ENCODE measurements at regions not wholly inside any gene's neighbourhood (a gene's known extent, or its start where the extent isn't known, plus 50 kb on each side); places are given as distances from the start of the nearest gene placed in this dataset.
"Not testable (repeated sequence)": the region's sequence is repeated elsewhere in the genome, so short reads cannot be mapped to it uniquely, and the experiment has no call there.

DNA sequence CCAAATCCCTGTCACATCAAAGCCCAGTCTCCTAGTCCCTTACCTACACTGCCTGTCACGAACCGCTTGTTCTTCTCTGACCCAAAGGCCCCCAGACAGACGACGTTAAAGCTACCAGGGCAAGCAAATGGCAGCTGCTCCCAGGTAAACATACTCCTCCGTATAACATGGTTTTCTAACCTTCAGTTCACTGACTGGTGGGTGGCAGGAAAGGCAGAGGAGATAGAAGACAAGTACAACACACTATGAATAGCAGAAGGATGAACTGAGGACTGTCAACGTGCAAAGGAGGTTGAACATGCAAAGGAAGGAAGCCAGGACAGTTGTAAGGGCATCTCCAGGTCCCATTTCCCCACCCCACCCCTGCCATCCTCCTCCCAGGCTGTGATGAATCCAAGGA lies 449.8 kb downstream of the SHISA9 start:
- ChIA-PET POLR2A (no interaction called here), CTCF (no interaction called here)
- Mint-ChIP-seq H3K27ac (no peak overlapping the region), H3K4me3 (no peak overlapping the region), H3K36me3 (ENCODE audit: low read depth) (no peaks in the 10 kb centered on the region), H3K27me3 (no peaks in the 10 kb centered on the region), H3K9me3 (peaks cover 7% of the 10 kb centered on the region), H3K4me1 (no peaks in the 10 kb centered on the region)
- no peak for DNase-seq

DNA sequence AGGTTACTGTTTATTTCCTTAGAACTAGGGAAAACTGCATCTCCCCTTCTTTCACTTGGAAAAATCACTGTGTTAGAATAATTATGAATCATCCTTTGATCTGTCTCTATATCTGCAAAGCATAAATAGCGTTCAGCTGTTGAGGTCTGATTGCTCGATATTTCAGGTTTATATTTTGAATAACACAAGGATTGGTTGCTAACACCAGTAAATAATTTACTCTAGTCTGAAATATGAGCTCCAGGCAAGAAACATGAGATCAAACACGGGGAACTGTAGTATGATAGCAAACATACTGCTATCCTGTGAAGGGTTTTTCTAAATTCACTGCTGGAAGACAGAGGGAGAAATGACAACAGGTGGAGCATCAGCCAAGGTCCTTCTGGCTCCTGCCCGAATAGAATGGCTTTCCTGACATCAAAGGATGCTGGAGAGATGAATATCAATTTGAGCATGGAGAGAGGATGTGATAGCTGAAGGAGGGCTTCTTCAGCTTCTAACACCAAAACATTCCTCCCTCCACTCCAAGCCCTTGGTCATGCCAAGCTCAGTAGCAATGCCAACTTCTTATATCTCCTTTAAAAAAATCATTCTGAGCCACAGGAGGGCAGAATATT lies 450.3 kb downstream of the SHISA9 start:
- no peaks in the 10 kb centered on the region for H3K4me1 Mint-ChIP-seq
- ChIA-PET POLR2A (no interaction called here), CTCF (no interaction called here)
- DNase-seq: no peak
- H3K36me3 Mint-ChIP-seq (ENCODE audit: low read depth): no peaks in the 10 kb centered on the region
- peaks cover 11% of the 10 kb centered on the region for H3K9me3 Mint-ChIP-seq
- H3K4me3 Mint-ChIP-seq: no peak overlapping the region
- no peaks in the 10 kb centered on the region for H3K27me3 Mint-ChIP-seq
- H3K27ac Mint-ChIP-seq: no peak overlapping the region

DNA sequence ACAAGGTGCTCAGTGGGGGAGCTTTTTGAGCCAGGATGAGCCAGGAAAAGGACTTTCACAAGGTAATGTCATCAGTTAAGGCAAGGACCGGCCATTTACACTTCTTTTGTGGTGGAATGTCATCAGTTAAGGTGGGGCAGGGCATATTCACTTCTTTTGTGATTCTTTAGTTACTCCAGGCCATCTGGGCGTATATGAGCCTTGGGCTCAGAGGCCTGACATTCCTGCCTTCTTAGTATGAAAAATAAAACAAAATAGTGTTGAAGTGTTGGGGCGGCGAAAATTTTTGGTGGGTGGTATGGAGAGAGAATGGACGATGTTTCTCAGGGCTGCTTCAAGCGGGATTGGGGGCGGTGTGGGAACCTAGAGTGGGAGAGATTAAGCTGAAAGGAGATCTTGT lies 451.4 kb downstream of the SHISA9 start:
- H3K9me3 Mint-ChIP-seq: peaks cover 15% of the 10 kb centered on the region
- H3K27ac Mint-ChIP-seq; H3K4me1 Mint-ChIP-seq; POLR2A ChIA-PET; H3K4me3 Mint-ChIP-seq; CTCF ChIA-PET; H3K27me3 Mint-ChIP-seq; DNase-seq; H3K36me3 Mint-ChIP-seq (ENCODE audit: low read depth): not testable (repeated sequence)

DNA sequence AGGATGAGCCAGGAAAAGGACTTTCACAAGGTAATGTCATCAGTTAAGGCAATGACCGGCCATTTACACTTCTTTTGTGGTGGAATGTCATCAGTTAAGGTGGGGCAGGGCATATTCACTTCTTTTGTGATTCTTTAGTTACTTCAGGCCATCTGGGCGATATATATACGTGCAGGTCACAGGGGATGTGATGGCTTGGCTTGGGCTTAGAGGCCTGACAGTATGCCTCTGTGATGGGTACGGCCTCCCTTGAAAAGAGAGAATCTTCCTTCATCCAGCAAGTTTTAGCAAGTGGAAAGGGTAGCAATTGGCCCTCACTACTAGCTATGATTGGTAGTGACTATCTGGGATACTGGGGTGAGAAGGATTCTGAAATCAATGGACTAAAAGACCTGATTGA lies 456.4 kb downstream of the SHISA9 start:
- H3K27ac Mint-ChIP-seq; CTCF ChIA-PET; H3K27me3 Mint-ChIP-seq; POLR2A ChIA-PET; H3K36me3 Mint-ChIP-seq (ENCODE audit: low read depth); H3K4me3 Mint-ChIP-seq; H3K4me1 Mint-ChIP-seq; DNase-seq: not testable (repeated sequence)
- H3K9me3 Mint-ChIP-seq: peaks cover 34% of the 10 kb centered on the region

DNA sequence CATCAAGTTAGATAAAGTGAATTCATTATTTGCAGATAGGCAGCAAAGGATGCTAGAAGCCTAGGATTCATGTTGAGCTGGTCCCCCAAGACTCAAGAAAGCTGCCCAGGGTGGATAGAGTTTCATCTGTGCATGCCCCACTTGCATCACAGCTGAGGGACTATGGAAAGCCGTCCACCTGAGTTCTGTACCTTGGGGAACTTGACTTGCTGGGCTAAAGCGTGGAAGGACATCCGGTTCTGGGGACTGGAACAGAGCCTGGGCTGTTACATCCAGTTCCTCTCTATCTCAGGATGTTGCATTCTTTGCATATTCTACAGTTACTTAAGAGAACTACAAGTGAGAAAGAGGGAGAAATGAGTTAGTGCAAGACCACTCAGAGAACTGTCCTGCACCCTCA lies 458.4 kb downstream of the SHISA9 start:
- CTCF ChIA-PET: no interaction called here
- POLR2A ChIA-PET: no interaction called here
- DNase-seq: no peak
- no peaks in the 10 kb centered on the region for H3K36me3 Mint-ChIP-seq (ENCODE audit: low read depth)
- H3K4me3 Mint-ChIP-seq: no peak overlapping the region
- H3K27me3 Mint-ChIP-seq: no peaks in the 10 kb centered on the region
- peaks cover 32% of the 10 kb centered on the region for H3K9me3 Mint-ChIP-seq
- no peaks in the 10 kb centered on the region for H3K4me1 Mint-ChIP-seq
- no peak overlapping the region for H3K27ac Mint-ChIP-seq

DNA sequence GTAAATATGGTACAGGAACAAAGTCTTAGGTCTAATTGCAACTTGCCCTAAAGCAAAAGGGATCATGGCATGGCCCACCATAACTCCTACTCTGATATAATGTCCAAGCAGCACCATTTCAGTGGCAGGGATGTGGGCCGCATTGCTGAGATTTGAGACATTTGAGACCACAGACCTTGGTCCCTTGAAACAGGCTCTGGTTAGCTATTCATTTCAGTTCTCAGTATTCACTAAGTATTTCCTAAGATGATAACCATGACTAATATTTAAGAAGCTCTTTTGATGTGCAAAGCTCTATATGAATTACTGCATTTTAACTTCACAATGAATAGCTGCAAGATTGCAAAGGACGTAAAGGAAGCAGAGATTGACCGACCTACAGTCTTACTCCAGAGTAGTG lies 471.0 kb downstream of the SHISA9 start:
- no peak overlapping the region for H3K27ac Mint-ChIP-seq
- peaks cover 14% of the 10 kb centered on the region for H3K9me3 Mint-ChIP-seq
- no peaks in the 10 kb centered on the region for H3K4me1 Mint-ChIP-seq
- H3K27me3 Mint-ChIP-seq: no peaks in the 10 kb centered on the region
- DNase-seq: no peak
- ChIA-PET POLR2A (no interaction called here), CTCF (no interaction called here)
- H3K4me3 Mint-ChIP-seq: no peak overlapping the region
- H3K36me3 Mint-ChIP-seq (ENCODE audit: low read depth): no peaks in the 10 kb centered on the region

DNA sequence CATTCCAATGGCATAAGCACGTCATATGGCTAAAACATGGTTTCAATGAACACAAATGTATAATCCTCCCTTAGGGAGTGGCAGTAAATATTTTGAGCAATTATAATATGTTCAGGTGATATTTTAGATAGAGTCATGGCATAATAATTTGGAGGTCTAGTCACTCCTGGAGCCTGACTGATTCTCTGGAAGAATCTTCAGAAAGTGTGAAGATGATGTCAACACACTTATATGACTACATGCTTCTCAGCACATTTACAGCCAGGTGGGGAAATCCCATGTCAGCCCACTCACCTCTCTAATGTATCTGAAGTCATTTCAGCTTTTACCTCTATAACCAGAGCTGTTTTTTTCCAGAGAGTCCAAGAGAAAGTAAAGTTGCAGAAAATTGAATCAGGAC lies 474.8 kb downstream of the SHISA9 start:
- no peaks in the 10 kb centered on the region for H3K36me3 Mint-ChIP-seq (ENCODE audit: low read depth)
- peaks cover 22% of the 10 kb centered on the region for H3K9me3 Mint-ChIP-seq
- H3K4me3 Mint-ChIP-seq: no peak overlapping the region
- no peaks in the 10 kb centered on the region for H3K4me1 Mint-ChIP-seq
- no peak for DNase-seq
- ChIA-PET CTCF (no interaction called here), POLR2A (no interaction called here)
- H3K27me3 Mint-ChIP-seq: no peaks in the 10 kb centered on the region
- H3K27ac Mint-ChIP-seq: no peak overlapping the region

DNA sequence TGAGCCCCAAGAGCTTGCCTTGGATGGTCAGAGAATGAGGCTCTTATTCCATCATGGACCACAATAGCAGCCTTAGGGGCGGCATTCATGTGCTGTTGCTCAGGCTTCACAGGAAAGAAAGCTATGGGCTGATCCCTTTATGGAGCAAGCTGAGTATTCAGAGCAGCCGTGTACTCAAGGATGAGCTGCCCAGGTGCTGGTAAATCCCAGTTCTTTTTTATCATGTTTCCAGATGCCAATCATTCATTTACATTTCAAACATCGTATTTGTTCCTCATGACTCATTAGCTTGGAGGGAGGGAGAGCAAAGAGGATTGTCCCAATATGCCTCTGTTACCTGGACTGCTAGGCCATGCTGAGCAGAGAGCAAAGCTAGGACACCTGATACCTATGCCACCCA lies 475.7 kb downstream of the SHISA9 start:
- H3K27me3 Mint-ChIP-seq: no peaks in the 10 kb centered on the region
- H3K27ac Mint-ChIP-seq: no peak overlapping the region
- no peaks in the 10 kb centered on the region for H3K4me1 Mint-ChIP-seq
- ChIA-PET CTCF (no interaction called here), POLR2A (no interaction called here)
- H3K4me3 Mint-ChIP-seq: no peak overlapping the region
- DNase-seq: no peak
- peaks cover 20% of the 10 kb centered on the region for H3K9me3 Mint-ChIP-seq
- no peaks in the 10 kb centered on the region for H3K36me3 Mint-ChIP-seq (ENCODE audit: low read depth)

DNA sequence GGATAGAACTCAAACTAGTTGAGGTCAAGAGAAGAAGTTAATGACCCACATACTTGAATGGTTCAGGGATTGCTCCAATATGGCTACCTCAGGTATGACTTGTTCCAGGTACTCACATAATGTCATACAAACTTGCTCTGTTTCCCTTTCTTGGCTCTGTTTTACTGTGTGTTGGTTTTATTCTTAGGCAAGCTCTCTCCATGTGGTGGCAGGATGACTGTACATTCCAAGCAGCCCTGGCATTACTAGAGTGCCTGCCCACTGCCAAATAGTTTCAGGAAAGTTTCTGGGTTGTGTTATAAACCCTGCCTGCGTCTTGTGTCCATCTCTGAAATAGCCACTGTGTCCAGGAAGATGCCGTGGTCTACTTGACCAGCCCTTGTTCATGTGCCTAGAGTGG lies 476.8 kb downstream of the SHISA9 start:
- Mint-ChIP-seq H3K4me1 (no peaks in the 10 kb centered on the region), H3K4me3 (no peak overlapping the region), H3K9me3 (peaks cover 24% of the 10 kb centered on the region), H3K27ac (no peak overlapping the region), H3K27me3 (no peaks in the 10 kb centered on the region), H3K36me3 (ENCODE audit: low read depth) (no peaks in the 10 kb centered on the region)
- POLR2A ChIA-PET: no interaction called here
- CTCF ChIA-PET: interaction anchor here (0.6 kb wide), 1 partner anchor 873 kb away, joined by 3 read pairs; no protein-coding TSS in a partner anchor
- DNase-seq: no peak

DNA sequence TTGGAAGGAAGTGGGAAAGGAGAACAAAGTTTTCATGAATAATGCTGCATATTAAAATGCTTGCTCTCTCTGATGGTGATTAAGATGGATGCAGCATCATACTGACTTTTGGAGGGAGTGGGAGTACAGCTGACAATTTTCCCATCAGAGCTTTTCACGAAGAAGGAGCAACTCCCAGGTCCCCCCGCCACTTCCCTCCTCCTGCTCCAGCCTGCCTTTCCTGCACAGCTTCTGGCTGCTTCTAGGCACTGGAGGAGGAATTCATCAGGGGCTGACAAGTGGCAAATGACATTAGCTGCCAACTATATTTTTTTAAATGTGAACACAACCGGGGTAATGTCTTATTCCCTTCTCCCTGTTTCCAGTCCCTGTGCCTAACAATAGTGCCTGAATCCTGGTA lies 477.9 kb downstream of the SHISA9 start:
- H3K9me3 Mint-ChIP-seq: peaks cover 26% of the 10 kb centered on the region
- no peaks in the 10 kb centered on the region for H3K36me3 Mint-ChIP-seq (ENCODE audit: low read depth)
- ChIA-PET POLR2A (no interaction called here), CTCF (no interaction called here)
- H3K27ac Mint-ChIP-seq: no peak overlapping the region
- no peaks in the 10 kb centered on the region for H3K4me1 Mint-ChIP-seq
- no peak for DNase-seq
- no peaks in the 10 kb centered on the region for H3K27me3 Mint-ChIP-seq
- no peak overlapping the region for H3K4me3 Mint-ChIP-seq

DNA sequence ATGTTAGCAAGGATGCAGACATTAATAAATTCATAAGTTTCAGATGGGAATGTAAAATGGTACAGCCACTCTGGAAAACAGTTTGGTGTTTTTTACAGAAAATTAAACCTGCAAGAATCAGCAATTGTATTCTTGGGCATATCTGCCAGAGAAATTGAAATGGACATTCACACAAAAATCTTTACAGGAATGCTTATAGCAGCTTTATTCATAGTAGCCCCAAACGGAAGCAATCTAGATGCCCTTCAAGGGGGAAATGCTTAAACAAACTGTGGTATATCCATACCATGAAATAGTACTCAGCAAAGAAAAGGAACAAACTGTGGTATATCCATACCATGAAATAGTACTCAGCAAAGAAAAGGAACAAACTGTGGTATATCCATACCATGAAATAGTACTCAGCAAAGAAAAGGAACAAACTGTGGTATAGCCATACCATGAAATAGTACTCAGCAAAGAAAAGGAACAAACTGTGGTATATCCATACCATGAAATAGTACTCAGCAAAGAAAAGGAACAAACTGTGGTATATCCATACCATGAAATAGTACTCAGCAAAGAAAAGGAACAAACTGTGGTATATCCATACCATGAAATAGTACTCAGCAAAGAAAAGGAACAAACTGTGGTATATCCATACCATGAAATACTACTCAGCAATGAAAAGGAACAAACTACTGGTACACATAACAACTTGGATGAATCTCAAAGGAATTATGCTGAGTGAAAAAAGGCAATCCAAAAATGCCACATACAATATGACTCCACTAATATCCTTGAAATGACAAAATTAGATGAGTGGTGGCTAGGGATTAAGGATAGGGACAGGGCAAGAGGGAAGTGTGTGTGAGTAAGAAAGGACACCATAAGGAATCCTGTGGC lies 484.0 kb downstream of the SHISA9 start:
- H3K36me3 Mint-ChIP-seq (ENCODE audit: low read depth); H3K27ac Mint-ChIP-seq; DNase-seq; POLR2A ChIA-PET; H3K4me1 Mint-ChIP-seq; CTCF ChIA-PET; H3K27me3 Mint-ChIP-seq; H3K4me3 Mint-ChIP-seq: not testable (repeated sequence)
- peaks cover 29% of the 10 kb centered on the region for H3K9me3 Mint-ChIP-seq

DNA sequence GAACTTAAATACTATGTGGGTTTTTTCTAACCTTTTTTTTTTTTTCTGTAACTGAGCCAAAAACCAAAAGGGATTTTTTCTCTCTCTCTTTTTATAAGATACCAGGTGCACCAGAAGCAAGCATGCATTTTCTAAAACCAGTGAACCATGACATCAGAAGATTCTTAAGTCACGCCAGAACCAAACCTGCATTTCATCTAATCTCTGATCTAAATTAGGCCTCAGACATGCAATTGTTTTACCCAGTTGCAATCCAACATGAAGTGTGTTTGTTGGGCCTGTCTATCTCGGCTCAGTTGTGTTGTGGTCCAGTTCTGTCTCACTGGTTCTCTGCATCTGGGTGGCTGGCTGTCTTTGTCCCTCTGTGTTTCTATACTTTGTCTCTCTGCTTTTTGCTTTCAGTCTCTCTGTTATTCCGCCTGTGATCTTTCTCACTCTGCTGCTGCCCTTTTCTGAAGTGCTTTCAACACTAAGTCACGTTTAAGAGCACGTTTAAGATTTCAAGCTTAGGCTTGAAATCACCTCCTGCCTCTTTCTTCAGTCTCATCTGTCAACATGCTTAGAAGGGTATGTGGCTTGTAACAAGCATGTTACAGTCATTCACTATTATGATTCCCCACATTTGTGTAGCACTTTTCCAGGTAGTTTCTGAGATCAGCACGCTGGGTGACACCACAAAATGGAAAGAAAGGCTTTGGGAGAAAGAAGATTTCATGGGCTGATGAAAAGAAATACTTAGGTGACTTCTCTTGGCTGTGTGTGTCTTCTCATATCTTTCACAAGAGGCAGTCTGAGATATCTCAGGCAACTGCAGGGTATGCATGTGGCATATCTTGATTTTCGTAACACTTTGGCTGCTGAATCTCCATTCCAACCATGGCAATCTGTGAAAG lies 488.9 kb downstream of the SHISA9 start:
- H3K4me3 Mint-ChIP-seq: no peak overlapping the region

DNA sequence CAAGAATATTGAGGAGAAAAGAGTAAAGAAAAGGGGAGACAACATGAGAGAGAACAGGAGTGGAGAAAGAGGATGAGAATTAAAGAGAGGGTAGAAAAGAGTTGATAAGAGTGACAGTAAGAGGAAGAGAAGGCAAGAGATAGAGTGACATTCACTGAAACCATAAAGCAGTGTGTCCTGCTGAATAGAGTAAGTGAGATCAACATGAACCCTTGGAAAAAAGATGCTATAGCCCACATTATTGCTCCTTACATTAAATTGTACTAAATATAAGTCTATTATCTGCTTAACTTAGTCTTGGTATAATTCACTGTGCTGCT lies 489.5 kb downstream of the SHISA9 start:
- DNase-seq: no peak
- ChIA-PET POLR2A (no interaction called here), CTCF (no interaction called here)
- H3K27me3 Mint-ChIP-seq: no peaks in the 10 kb centered on the region
- H3K4me3 Mint-ChIP-seq: no peak overlapping the region
- no peaks in the 10 kb centered on the region for H3K36me3 Mint-ChIP-seq (ENCODE audit: low read depth)
- no peaks in the 10 kb centered on the region for H3K4me1 Mint-ChIP-seq
- peaks cover 12% of the 10 kb centered on the region for H3K9me3 Mint-ChIP-seq
- H3K27ac Mint-ChIP-seq: no peak overlapping the region

More for the DNA sequence above, 488.9 kb downstream of the SHISA9 start:
- H3K36me3 Mint-ChIP-seq (ENCODE audit: low read depth): no peaks in the 10 kb centered on the region
- peaks cover 10% of the 10 kb centered on the region for H3K9me3 Mint-ChIP-seq
- CTCF ChIA-PET: no interaction called here
- H3K27ac Mint-ChIP-seq: no peak overlapping the region
- H3K4me1 Mint-ChIP-seq: no peaks in the 10 kb centered on the region
- no peak for DNase-seq
- POLR2A ChIA-PET: no interaction called here
- H3K27me3 Mint-ChIP-seq: no peaks in the 10 kb centered on the region
